ENCODE measurements at regions not wholly inside any gene's neighbourhood (a gene's known extent, or its start where the extent isn't known, plus 50 kb on each side); places are given as distances from the start of the nearest gene placed in this dataset.

- no peak for TF ChIP-seq TCF7L2 (IDR thresholded peaks at IDR 0.05; ENCODE audit: low read depth, low read length)
- TF ChIP-seq CTCF (IDR thresholded peaks at IDR 0.05): no peak
- no peak for TF ChIP-seq POLR2AphosphoS5 (IDR thresholded peaks at IDR 0.05; ENCODE audit: low read depth, low read length)
These were observed 582.2 kb downstream of the CETN3 start for GRCh38 chr5:89827359-89827758.
